ENCODE measurements at regions not wholly inside any gene's neighbourhood (a gene's known extent, or its start where the extent isn't known, plus 50 kb on each side); places are given as distances from the start of the nearest gene placed in this dataset.
"Not testable (repeated sequence)": the region's sequence is repeated elsewhere in the genome, so short reads cannot be mapped to it uniquely, and the experiment has no call there.

DNA sequence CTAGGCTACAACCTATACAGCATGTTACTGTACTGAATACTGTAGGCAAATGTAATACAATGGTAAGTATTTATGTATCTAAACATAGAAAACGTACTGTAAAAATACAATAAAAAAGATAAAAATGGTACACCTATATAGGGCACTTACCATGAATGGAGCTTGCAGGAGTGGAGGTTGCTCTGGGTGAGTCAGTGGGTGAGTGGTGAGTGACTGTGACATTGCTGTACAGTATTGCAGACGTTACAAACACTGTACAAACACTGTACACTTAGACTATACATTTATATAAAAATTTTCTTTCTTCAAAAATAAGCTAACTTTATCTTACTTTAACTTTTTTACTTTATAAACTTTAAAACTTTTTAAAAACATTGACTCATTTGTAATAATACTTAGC is 190.3 kb upstream of the NR3C2 start:
- H3K4me3 ChIP-seq (ENCODE audit: low read depth, low read length) = no peak overlapping the region
- in situ Hi-C loops (cut with HindIII; ENCODE audit: low sequenced_read_pairs) = no loop called here
- TF ChIP-seq, protein P1, sequence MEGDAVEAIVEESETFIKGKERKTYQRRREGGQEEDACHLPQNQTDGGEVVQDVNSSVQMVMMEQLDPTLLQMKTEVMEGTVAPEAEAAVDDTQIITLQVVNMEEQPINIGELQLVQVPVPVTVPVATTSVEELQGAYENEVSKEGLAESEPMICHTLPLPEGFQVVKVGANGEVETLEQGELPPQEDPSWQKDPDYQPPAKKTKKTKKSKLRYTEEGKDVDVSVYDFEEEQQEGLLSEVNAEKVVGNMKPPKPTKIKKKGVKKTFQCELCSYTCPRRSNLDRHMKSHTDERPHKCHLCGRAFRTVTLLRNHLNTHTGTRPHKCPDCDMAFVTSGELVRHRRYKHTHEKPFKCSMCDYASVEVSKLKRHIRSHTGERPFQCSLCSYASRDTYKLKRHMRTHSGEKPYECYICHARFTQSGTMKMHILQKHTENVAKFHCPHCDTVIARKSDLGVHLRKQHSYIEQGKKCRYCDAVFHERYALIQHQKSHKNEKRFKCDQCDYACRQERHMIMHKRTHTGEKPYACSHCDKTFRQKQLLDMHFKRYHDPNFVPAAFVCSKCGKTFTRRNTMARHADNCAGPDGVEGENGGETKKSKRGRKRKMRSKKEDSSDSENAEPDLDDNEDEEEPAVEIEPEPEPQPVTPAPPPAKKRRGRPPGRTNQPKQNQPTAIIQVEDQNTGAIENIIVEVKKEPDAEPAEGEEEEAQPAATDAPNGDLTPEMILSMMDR (IDR thresholded peaks at IDR 0.05; ENCODE audit: low read depth, low read length, missing control alignments) = no peak
- no peak for DNase-seq (ENCODE audit: low read depth)

DNA sequence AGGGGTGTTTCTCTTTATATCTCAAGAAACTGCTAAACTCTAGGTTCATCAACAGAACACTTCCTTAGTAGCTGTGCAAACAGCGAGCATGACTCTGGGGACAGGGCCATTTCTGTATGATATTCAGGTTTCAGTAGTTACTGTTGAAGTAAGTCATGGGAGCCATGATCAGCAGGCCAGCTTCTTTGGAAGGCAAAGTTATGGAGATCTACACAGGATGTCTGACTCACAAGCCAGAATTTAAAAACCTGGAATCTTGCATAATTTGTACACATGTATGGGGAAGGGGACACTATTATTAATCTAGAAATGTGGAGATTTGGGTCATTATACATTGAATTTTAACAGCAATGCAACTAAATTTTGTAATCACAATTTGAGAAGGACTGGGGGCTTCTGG is 187.8 kb upstream of the NR3C2 start:
- no peak overlapping the region for H3K4me3 ChIP-seq (ENCODE audit: low read depth, low read length)
- TF ChIP-seq, protein P1 (IDR thresholded peaks at IDR 0.05; ENCODE audit: low read depth, low read length, missing control alignments) = no peak
- in situ Hi-C loops (cut with HindIII; ENCODE audit: low sequenced_read_pairs) = no loop called here
- DNase-seq (ENCODE audit: low read depth) = no peak

DNA sequence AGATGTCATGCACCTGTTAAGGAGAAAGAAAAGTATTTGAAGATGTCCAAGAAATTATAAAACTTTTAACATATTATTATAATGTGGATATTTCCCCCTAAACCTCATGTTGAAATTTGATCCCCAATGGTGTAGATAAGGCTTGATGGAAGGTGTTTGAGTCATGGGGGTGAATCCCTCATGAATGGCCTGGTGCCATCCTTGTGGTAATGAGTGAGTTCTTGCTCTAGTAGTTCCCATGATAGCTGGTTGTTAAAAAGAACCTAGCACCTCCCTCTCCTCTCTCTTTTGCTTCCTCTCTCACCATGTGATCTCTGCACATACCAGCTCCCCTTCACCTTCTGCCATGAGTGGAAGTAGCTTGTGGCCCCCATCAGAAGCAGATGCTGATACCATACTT is 176.6 kb upstream of the NR3C2 start:
- no peak for DNase-seq (ENCODE audit: low read depth)
- TF ChIP-seq, protein P1 (IDR thresholded peaks at IDR 0.05; ENCODE audit: low read depth, low read length, missing control alignments) = no peak
- in situ Hi-C loops (cut with HindIII; ENCODE audit: low sequenced_read_pairs) = no loop called here
- no peak overlapping the region for H3K4me3 ChIP-seq (ENCODE audit: low read depth, low read length)

DNA sequence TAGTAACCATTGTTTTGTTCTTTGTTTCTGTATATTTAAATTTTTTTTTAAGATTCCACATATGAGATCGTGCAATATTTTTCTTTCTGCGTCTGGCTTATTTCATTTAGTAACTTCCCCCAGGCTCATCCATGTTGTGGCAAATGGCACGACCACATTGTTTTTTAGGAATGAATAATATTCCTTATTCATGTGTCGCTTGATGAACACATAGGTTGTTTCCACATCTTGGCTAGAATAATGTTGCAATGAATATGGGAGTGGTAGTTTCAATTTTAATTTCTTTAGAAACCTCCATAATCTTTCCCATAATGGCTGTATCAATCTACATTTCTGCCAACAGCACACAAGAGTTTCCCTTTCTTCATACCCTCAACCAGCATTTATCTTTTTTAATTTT is 166.8 kb upstream of the NR3C2 start:
- in situ Hi-C loops (cut with HindIII; ENCODE audit: low sequenced_read_pairs) = no loop called here
- TF ChIP-seq, protein P1 (IDR thresholded peaks at IDR 0.05; ENCODE audit: low read depth, low read length, missing control alignments) = no peak
- no peak for DNase-seq (ENCODE audit: low read depth)
- H3K4me3 ChIP-seq (ENCODE audit: low read depth, low read length) = no peak overlapping the region

DNA sequence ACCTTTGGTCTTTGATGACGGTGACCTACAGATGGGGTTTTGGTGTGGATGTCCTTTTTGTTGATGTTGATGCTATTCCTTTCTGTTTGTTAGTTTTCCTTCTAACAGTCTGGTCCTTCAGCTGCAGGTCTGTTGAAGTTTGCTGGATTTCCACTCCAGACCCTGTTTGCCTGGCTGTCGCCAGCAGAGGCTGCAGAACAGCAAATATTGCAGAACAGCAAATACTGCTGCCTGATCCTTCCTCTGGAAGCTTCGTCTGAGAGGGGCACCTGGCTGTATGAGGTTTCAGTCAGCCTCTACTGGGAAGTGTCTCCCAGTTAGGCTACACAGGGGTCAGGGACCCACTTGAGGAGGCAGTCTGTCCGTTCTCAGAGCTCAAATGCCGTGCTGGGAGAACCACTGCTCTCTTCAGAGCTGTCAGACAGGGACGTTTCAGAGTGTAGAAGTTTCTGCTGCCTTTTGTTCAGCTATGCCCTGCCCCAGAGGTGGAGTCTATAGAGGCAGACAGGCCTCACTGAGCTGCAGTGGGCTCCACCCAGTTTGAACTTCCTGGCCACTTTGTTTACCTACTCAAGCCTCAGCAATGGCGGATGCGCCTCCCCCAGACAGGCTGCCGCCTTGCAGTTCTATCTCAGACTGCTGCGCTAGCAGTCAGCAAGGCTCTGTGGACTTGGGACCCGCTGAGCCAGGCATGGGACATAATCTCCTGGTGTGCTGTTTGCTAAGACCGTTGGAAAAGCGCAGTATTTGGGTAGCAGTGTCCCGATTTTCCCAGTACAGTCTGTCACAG is 156.4 kb upstream of the NR3C2 start:
- DNase-seq (ENCODE audit: low read depth); in situ Hi-C loops (cut with HindIII; ENCODE audit: low sequenced_read_pairs); H3K4me3 ChIP-seq (ENCODE audit: low read depth, low read length): not testable (repeated sequence)

DNA sequence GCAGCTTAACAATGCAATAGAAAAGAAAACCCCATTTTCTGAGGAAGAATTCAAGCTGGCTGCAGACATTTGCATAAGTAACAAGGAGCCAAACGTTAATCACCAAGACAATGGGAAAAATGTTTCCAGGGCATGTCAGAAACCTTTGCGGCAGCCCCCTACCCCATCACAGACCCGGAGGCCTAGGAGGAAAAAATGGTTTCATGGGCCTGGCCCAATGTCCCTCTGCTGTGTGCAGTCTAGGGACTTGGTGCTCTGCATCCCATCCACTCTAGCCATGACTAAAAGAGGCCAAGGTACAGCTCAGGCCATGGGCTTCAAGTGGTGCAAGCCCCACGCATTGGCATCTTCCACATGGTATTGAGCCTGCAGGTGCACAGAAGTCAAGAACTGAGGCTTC is 147.0 kb upstream of the NR3C2 start:
- DNase-seq (ENCODE audit: low read depth) = no peak
- in situ Hi-C loops (cut with HindIII; ENCODE audit: low sequenced_read_pairs) = no loop called here
- no peak overlapping the region for H3K4me3 ChIP-seq (ENCODE audit: low read depth, low read length)

DNA sequence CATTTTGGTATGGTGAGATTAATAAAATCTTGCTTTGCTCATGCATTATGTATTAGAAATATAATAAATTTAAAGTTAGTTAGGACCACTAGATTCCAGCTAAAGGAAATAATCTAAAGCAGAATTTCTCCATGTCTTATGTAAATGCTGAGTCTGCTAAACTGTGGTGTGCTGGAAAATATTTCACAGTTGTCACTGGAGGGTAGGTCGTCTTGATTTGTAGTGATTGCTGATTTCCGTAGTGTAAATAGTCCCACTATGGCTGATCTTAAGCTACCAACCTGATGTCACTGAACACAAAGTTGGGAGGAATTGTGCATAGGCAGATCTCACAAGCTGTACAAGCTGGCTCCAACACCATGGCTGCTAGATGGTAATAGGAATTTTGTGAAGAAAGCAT is 133.4 kb upstream of the NR3C2 start:
- H3K4me3 ChIP-seq (ENCODE audit: low read depth, low read length) = no peak overlapping the region
- DNase-seq (ENCODE audit: low read depth) = no peak
- TF ChIP-seq, protein P1 (IDR thresholded peaks at IDR 0.05; ENCODE audit: low read depth, low read length, missing control alignments) = no peak
- in situ Hi-C loops (cut with HindIII; ENCODE audit: low sequenced_read_pairs) = no loop called here

More for the DNA sequence above, 147.0 kb upstream of the NR3C2 start:
- TF ChIP-seq, protein P1 (IDR thresholded peaks at IDR 0.05; ENCODE audit: low read depth, low read length, missing control alignments) = no peak

All from astrocyte of the cerebellum (primary cell).